ENCODE measurements at regions not wholly inside any gene's neighbourhood (a gene's known extent, or its start where the extent isn't known, plus 50 kb on each side); places are given as distances from the start of the nearest gene placed in this dataset.

DNA sequence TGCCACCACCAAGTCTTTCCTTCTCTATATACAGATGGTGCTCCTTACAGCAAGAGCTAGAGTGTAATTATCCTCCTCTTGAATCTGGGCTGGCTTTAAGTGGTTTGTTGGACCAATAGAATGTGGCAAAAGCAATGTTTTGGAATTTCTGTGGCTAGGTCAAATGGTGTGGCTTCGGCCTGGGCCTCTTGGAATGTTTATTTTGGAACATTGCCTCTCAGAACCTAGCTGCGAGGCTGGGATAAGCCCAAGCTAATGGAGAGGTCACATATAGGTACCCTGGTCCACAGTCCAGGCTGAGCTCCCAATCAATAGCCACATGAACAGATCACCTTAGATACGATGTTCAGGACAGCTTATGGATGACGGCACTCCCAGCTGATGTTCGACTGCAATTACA, 556.7 kb downstream of the TYW1 start:
- no peak for DNase-seq (ENCODE audit: low read depth in 2 of 2)

- DNase-seq (ENCODE audit: low read depth in 2 of 2), result no peak
These were observed 558.4 kb downstream of the TYW1 start for GRCh38 chr7:67554986-67555385.

DNA sequence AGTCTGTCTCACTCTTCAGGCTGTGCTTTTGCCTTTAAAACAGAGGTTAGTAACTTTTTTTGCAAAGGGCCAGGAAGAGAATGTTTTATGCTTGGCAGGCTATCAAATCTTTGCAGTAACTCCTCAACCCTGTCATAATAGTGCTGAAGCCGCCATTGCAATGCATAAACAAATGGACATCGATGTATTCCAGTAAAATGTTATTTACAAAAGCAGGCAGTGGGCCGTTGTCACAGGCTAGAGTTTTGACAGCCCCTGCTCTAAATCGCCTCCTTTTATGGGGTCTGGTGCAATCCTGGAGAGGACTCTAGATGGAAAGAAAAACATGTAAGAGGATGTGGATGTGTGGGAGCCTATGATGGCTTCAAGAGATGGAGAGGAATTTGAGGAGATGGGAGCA, 568.3 kb downstream of the TYW1 start:
- DNase-seq (ENCODE audit: low read depth in 2 of 2), result no peak

DNA sequence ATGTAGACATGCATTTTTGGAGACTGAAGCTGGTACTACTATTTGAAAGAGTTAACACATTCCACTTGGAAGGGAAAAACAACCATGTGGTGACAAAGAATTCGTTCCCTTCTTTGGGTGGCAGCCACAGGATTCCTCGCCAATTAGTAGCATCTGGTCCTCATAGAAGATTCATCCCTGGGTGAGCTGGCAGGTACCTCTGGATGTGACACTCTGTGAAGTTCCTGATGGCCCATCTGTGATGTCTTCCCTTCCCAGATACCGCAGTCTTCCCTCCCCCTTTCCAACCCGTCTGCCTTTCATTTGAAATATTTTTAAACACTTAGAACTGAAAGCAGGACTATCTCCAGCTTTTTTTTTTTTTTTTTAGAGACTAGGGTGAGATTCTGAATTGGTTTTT, 569.5 kb downstream of the TYW1 start:
- DNase-seq (ENCODE audit: low read depth in 2 of 2), result no peak

DNA sequence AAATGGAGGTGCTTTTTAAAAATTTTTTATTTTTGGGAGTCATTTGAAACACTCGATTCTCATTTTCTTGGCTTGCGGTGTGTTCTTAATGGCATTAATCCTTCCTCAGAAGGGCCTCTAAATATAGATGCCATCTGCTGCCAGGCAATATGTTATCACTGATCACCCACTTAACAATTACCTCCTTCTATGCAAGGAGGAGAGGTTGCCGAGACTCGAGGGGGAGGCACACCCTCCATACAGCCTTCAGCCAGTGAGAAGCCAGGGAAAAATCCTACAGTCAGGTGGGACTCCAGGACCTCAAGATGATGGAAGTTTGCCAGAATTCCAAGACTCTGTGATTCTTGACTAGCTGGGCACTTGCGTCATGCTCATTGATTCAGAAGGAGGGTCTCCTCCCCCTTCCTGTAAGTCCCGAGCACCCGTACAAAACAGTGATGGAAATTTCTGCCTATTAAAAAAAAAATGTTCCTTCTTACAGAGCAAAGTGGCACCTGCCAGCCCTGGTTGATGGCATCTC, 574.5 kb downstream of the TYW1 start:
- DNase-seq (ENCODE audit: low read depth in 2 of 2), result no peak

- no peak for DNase-seq (ENCODE audit: low read depth in 2 of 2)
These were observed 577.0 kb downstream of the TYW1 start for GRCh38 chr7:67573639-67574038.

GRCh38 chr7:67588631-67589030, 592.0 kb downstream of the TYW1 start:
- no peak for DNase-seq (ENCODE audit: low read depth in 2 of 2)

DNA sequence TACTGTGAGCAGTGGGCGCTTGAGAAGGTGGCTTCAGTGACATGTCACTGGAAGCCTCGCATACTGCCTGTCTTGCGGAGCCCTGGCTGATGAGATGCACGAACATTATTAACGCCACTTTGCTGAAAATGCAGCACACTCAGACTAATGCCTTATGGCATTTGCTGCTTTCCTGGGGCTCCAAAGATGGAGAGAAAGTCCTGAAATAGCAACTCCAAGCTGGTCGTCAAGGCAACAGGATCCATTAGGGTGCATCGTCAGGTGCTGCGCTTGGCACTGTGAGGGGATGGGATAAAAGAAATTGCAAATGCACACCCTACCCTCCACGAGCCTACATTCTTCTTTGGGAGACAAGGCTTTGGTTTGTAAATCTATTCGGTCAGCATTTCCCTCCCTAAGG, 592.5 kb downstream of the TYW1 start:
- DNase-seq (ENCODE audit: low read depth in 2 of 2), result no peak

- no peak for DNase-seq (ENCODE audit: low read depth in 2 of 2)
These were observed 594.0 kb downstream of the TYW1 start for GRCh38 chr7:67590649-67591048.

GRCh38 chr7:67593794-67594193, 597.2 kb downstream of the TYW1 start:
- no peak for DNase-seq (ENCODE audit: low read depth in 2 of 2)

DNA sequence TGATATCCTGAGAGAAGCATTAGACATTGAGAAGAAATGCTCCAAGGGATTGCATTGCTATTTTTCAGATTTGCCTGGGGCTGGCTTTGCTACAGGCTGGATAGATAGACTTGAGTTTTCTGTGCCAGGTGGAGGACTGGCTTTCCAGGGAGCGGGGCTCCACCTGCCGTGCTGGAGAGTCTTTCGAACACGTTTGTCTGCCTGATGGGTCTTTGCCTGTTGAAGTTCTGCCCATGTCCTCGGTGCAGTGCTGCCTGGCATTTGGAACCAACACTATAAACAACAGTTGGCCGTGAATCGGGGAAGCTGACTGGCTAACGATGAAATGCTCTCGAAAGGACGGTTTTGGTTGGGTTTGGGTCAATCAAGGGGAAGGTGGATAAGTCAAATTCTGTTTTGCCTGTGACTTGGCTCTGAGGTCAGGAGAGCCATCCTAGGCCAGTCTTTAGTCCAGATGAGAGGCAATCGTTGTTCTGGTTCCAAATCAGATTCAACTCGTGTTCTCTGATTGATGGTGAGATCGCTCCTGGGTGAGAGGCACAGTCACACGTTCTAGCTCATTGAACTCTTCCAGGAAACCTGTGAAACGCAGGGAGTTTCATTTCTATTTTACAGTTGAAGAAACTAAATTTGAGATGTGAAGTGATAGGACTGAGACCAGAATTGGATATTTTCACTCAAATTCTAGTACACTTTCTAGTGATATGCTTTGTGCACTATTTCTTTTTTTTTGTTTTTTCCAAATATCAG, 599.0 kb downstream of the TYW1 start:
- DNase-seq (ENCODE audit: low read depth in 2 of 2), result no peak

DNA sequence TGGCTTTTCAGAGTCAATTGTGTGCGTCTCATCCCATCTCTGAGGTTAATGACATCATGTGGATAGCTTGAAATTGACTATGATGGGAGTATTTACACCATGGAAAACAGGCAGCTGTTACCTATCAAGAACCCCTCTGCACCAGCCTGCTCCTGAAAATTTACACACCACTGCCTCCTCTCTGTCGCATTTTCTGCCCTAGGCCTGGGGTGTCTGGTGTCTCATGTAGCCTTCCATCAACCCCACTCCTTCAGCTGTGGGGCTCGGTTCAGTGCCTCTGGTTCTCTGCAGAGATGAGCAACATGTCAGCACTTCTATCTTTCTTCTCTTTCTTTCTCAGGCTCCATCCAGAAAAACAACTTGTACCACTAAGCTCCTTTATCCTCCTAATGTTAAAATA, 600.5 kb downstream of the TYW1 start:
- no peak for DNase-seq (ENCODE audit: low read depth in 2 of 2)

DNA sequence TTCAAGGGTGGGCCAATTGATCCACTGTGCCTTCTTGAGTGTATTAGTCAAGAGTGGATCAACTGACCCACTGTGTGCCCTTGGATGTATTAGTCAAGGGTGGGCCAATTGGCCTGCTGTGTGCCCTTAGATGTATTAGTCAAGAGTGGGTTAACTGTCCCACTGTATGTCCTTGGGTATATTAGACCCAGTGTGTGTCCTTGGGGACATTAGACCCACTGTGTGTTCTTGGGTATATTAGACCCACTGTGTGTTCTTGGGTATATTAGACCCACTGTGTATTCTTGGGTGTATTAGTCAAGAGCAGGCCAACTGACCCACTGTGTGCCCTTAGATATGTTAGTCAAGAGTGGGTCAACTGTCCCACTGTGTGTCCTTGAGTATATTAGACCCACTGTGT, 601.8 kb downstream of the TYW1 start:
- no peak for DNase-seq (ENCODE audit: low read depth in 2 of 2)

DNA sequence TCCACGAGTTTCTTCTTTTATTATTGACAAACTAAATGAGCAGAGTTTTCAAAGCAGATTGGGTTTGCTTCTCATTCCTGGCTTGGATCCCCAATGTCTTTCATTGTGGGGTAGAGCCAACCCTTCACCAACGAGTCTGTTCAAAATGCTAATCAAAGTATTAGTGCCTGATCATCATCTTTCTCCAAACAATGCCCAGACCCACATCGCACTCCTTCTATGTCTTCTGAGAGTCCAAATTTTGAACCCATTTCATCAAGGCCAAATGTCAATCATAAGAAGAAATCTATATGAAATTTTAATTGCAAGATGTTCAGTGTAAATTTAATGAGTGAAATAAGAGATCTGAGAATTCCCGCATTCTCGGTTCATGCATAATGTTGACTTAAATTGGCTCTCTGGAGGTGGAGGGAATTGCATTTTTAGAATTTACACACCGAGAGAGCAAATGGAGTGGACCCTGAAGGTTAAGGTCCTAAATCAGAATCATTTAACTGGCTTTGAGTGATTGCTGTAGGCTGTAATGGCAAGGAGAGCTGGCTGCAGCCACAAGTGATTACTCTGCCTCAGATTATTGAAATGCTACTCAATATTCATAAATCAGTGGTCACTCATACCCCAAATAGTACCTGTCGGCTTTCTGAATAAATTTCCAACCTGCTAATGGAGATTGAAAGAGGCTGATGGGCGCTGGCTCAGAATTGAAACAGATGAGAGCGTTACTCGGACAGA, 602.9 kb downstream of the TYW1 start:
- no peak for DNase-seq (ENCODE audit: low read depth in 2 of 2)

GRCh38 chr7:67602246-67602887, 605.7 kb downstream of the TYW1 start:
- no peak for DNase-seq (ENCODE audit: low read depth in 2 of 2)

DNA sequence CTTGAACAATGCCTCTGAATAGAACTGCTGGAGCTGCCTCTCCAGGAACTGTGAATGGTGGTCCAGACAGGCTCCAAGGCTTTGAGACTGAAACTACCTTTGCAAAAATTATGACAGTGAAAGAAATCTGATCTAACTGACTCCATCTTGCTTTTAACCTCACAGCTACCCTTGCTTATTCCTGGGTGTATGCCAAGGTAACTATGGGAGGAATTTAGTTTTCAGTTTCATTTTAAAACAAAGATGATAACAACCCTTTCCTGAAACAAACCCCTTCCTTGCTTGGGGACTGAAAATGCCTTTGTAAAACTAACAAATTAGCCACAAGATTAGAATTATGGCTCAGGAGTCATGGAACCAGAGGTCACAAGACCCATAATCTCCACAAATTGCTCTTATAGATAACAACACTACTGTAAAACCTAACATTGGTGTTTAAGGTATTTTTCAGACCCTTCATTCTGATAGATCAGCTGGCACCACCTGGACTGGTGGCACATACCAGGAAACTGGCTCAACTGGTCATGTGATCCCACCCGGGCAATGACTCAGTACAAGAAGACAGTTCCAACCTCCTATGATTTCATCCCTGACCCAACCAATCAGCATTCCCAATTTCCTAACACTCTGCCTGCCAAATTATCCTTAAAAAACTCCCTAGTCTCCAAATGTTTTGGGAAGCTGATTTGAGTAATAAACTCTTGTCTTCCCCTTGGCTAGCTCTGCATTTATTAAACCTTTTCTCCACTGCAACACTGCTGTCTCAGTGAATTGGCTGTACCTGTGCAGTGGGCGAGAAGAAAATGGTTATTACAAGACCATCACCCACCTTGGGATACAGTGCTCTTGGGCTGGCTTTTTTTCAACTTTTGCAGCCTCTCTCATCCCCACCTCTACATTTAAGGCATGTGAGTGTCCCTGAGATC, 608.1 kb downstream of the TYW1 start:
- DNase-seq (ENCODE audit: low read depth in 2 of 2), result no peak

DNA sequence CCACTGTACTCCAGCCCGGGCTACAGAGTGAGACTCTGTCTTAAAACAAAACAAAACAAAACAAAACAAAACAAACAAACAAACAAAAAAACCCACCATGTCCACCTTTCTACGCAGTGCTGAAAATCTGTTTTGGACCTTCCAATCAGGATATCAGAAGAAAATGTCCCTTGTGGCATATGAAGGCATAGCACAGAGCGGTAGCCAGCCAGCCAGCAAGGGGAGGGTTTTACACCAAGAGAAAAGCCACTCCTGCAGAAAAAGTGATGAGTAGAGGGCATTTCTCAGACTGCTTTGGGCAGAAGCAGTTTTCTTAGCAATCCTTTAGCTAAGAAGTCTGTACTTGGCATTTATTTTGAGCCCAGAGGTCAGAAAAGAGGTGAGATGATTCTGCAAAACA, 612.2 kb downstream of the TYW1 start:
- DNase-seq (ENCODE audit: low read depth in 2 of 2), result no peak

- no peak for DNase-seq (ENCODE audit: low read depth in 2 of 2)
These were observed 614.3 kb downstream of the TYW1 start for GRCh38 chr7:67610897-67611296.

- DNase-seq (ENCODE audit: low read depth in 2 of 2), result no peak
These were observed 618.2 kb downstream of the TYW1 start for GRCh38 chr7:67614843-67615242.

DNA sequence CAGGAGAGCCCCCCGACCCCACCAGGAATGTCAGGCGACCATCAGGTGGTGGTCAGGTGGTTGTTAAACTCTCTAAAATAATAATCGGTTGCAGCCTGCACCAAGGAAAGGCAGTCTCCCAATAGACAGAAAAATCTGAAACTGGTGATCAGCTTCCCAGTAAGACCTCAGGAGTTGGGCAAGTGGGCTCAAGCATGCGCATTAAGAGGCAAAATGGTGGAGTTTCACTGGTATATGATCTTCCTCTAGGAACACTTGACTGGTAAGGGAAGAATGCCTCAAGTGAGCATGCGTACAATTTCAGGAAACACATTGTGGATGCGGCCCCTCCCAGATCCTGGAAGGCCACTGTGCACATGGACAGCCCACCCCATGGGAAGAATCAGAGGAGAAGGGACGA, 619.9 kb downstream of the TYW1 start:
- no peak for DNase-seq (ENCODE audit: low read depth in 2 of 2)

- DNase-seq (ENCODE audit: low read depth in 2 of 2), result no peak
These were observed 622.0 kb downstream of the TYW1 start for GRCh38 chr7:67618556-67619162.
